NB4 (cell line): ENCODE measurements at regions not wholly inside any gene's neighbourhood (a gene's known extent, or its start where the extent isn't known, plus 50 kb on each side); places are given as distances from the start of the nearest gene placed in this dataset.
"Not testable (repeated sequence)": the region's sequence is repeated elsewhere in the genome, so short reads cannot be mapped to it uniquely, and the experiment has no call there.

Source experiments
- DNase-seq: peaks from one replicate; pipeline ENCODE4 v3.0.0; 2010; ENCODE audit warnings: low read depth
- H3K4me3 ChIP-seq: one replicate; pipeline ENCODE4 v1.5.1; 2011; ENCODE audit warnings: mild to moderate bottlenecking, low read depth, low read length, moderate library complexity
- MYC ChIP-seq: IDR thresholded peaks from 2 replicates; pipeline ENCODE4 v1.6.1; 2011; ENCODE audit warnings: low read depth, low read length
- POLR2A ChIP-seq: IDR thresholded peaks from 2 replicates; pipeline ENCODE4 v1.6.1; 2011; ENCODE audit warnings: mild to moderate bottlenecking; ENCODE audit not compliant: insufficient read length; ENCODE audit errors: extremely low read depth
- TF ChIP-seq, protein P1 (sequence below): IDR thresholded peaks from one replicate; pipeline ENCODE4 v1.5.1; 2012; ENCODE audit warnings: low read depth, low read length
- TF ChIP-seq, protein P2 (sequence below): IDR thresholded peaks from 2 replicates; pipeline ENCODE4 v1.6.1; 2011; ENCODE audit warnings: low read depth, low read length

DNA sequence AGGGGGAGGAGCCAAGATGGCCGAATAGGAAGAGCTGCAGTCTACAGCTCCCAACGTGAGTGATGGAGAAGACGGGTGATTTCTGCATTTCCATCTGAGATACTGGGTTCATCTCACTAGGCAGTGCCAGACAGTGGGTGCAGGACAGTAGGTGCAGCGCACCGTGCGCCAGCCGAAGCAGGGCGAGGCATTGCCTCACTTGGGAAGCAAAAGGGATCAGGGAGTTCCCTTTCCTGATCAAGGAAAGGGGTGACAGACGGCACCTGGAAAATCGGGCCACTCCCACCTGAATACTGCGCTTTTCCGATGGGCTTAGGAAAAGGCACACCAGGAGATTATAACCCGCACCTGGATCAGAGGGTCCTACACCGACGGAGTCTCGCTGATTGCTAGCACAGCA is 121.1 kb upstream of the SESTD1 start:
- not testable (repeated sequence) for DNase-seq, H3K4me3 ChIP-seq

DNA sequence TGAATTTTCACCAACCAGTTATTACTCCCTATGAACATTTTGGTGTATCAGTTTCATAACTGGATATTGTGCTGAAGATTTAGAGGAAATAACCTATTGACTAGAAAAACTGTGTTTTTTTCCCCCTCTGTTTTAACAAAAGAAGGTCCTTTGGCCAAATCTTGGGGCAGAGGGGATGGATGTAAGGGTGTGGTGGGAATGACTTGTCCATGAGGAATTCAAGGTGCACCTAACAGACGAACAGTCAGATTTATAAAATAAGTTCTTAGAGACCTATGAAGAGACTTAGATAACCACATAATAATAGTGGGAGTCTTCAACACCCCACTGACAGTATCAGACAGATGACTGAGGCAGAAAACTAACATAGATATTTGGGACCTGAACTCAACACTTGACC is 119.3 kb upstream of the SESTD1 start:
- H3K4me3 ChIP-seq = no peak overlapping the region
- TF ChIP-seq POLR2A (no peak), MYC (no peak)
- TF ChIP-seq, protein P1, sequence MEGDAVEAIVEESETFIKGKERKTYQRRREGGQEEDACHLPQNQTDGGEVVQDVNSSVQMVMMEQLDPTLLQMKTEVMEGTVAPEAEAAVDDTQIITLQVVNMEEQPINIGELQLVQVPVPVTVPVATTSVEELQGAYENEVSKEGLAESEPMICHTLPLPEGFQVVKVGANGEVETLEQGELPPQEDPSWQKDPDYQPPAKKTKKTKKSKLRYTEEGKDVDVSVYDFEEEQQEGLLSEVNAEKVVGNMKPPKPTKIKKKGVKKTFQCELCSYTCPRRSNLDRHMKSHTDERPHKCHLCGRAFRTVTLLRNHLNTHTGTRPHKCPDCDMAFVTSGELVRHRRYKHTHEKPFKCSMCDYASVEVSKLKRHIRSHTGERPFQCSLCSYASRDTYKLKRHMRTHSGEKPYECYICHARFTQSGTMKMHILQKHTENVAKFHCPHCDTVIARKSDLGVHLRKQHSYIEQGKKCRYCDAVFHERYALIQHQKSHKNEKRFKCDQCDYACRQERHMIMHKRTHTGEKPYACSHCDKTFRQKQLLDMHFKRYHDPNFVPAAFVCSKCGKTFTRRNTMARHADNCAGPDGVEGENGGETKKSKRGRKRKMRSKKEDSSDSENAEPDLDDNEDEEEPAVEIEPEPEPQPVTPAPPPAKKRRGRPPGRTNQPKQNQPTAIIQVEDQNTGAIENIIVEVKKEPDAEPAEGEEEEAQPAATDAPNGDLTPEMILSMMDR = no peak
- TF ChIP-seq, protein P2, sequence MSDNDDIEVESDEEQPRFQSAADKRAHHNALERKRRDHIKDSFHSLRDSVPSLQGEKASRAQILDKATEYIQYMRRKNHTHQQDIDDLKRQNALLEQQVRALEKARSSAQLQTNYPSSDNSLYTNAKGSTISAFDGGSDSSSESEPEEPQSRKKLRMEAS = no peak
- no peak for DNase-seq

DNA sequence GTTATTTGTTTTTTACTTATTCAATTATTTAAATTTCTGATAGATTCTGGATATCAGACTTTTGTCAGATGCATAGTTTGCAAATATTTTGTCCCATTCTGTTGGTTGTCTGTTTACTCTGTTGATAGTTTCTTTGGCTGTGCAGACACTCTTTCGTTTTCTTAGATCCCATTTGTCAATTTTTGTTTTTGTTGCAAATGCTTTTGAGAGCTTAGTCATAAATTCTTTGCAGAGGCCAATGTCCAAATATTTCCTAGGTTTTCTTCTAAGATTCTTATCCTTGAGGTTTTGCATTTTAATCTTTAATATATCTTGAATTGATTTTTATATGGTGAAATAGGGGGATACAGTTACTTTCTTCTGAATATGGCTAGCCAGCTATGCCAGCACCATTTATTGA is 112.7 kb upstream of the SESTD1 start:
- DNase-seq = no peak
- no peak overlapping the region for H3K4me3 ChIP-seq

DNA sequence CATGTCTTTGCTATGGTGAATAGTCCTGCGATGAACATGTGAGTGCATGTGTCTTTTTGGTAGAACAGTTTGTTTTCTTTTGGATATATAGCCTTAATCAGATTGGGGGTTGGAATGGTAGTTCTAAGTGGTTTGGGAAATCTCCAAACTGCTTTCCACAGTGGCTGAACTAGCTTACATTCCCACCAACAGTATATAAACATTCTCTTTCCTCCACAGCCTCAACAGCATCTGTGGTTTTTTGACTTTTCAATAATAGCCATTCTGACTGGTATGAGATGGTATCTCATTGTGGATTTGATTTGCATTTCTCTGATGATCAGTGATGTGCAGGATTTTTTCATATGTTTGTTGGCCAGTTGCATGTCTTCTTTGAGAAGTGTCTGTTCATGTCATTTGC is 112.2 kb upstream of the SESTD1 start:
- no peak for DNase-seq
- H3K4me3 ChIP-seq = no peak overlapping the region
- TF ChIP-seq MYC (no peak), POLR2A (no peak)
- TF ChIP-seq, protein P1 = no peak
- TF ChIP-seq, protein P2 = no peak

More for the DNA sequence above, 112.7 kb upstream of the SESTD1 start:
- TF ChIP-seq, protein P2 = no peak
- TF ChIP-seq POLR2A (no peak), MYC (no peak)
- TF ChIP-seq, protein P1 = no peak

DNA sequence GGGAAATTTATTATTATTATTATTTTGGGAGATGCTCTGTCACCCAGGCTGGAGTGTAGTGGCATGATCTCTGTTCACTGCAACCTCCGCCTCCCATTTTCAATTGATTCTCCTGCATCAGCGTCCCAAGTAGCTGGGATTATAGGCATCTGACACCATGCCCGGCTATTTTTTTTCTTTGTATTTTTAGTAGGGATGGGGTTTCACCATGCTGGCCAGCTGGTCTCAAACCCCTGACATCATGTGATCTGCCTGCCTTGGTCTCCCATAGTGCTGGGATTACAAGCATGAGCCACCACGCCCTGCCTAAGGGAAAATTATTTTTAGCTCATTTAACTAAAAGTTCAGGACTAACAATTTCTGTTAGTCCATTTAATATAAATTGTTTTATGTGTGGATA is 109.2 kb upstream of the SESTD1 start:
- no peak for DNase-seq
- H3K4me3 ChIP-seq = no peak overlapping the region
- no peak for TF ChIP-seq MYC

DNA sequence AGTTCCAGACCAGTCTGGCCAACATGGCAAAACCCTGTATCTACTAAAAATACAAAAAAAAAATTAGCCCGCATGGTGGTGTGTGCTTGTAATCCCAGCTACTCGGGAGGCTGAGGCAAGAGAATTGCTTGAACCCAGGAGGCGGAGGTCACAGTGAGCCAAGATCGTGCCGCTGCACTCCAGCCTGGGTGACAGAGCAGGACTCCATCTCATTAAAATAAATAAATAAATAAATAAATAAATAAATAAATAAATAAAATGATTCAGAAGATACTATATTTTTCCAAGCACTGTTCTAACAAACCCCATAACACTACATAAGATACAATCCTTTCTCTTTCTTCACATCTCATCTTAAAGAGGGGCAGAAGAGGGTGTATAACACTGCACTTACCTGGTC is 100.9 kb upstream of the SESTD1 start:
- not testable (repeated sequence) for DNase-seq, H3K4me3 ChIP-seq

DNA sequence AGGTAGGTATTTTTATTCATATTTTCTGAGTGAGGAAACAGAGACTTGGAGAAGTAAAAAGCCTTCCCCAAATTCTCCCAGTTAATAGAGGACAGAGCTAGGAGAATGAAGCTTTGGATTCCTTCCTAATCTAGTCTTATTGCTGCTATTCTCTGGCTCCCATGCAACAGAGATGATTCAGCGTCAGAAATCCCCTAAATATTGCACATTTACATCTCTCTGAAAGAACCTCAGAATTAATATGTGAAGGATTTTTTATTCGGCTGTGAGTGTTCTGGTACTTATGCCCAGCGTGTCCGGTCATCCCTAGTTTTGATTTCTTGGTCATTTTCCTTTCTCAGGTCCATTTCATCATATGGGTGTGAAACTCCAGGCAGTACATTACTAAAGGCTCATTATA is 91.2 kb upstream of the SESTD1 start:
- no peak overlapping the region for H3K4me3 ChIP-seq
- DNase-seq = no peak
- TF ChIP-seq, protein P1 = no peak
- TF ChIP-seq, protein P2 = no peak
- TF ChIP-seq MYC (no peak), POLR2A (no peak)

DNA sequence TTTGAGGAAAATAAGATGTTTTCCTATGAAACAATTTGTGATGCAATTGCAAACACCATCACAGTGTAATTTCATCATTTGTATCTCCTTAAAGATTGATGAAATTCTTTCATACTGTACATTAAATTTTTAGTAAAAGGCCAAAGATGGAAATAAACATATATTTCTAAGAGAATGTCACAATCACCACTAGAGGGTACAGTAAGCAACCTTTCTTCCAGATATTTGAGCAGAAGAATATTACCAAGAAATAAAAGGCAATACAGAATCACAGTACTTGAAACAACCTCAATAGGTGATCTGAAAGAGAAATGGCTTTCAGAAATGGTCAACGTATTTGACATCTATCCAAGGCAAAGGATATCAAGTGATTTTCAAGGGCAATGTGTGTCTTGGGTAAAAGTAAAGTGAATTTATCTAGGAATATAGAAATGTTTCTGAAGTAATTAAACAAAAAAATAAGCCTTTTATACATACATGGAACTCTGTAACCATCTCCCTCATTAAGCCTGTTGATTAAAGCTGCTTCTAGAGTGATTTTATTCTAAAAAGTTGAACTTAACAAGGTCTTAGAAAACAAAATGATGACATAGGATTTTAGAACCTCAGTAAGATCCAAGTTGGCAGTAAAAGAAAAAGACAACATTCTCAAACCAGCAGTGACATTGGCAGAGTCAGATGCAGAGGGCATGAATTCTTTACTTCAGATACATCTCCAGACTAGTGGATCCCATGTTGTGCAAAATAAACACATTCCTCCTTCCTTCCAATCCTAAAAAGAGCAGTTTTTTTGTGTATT is 90.3 kb upstream of the SESTD1 start:
- no peak for DNase-seq
- H3K4me3 ChIP-seq = no peak overlapping the region

More for the DNA sequence above, 90.3 kb upstream of the SESTD1 start:
- TF ChIP-seq MYC (no peak), POLR2A (no peak)
- TF ChIP-seq, protein P1 = peak; percentile 8
- TF ChIP-seq, protein P2 = no peak
